Thoracic aorta (tissue), 2 donors: ENCODE measurements at regions not wholly inside any gene's neighbourhood (a gene's known extent, or its start where the extent isn't known, plus 50 kb on each side); places are given as distances from the start of the nearest gene placed in this dataset.
"Not testable (repeated sequence)": the region's sequence is repeated elsewhere in the genome, so short reads cannot be mapped to it uniquely, and the experiment has no call there.

Source experiments
- ATAC-seq: fragments of 150-250 bp; one replicate; pipeline ENCODE4 v1.8.0; 2017; ENCODE audit warnings: low read depth; ENCODE audit not compliant: insufficient number of reproducible peaks, low FRiP score
- DNase-seq: peaks from one replicate; pipeline ENCODE4 v3.0.0-alpha.2; 2020; ENCODE audit warnings: low spot score
- H3K27ac ChIP-seq, 2 donors: fragments of 200-600 bp; sonication (generic); 1 replicate in 1 of 2; 2 replicates in 1 of 2; pipeline ENCODE4 v1.5.1; 2016; ENCODE audit warnings: mild to moderate bottlenecking in 2 of 2, moderate library complexity in 2 of 2
- H3K27me3 ChIP-seq: fragments of 200-600 bp; sonication (generic); replicated peaks from 2 replicates; pipeline ENCODE4 v1.6.0; 2016; ENCODE audit warnings: mild to moderate bottlenecking; ENCODE audit not compliant: insufficient read depth
- H3K36me3 ChIP-seq: fragments of 200-600 bp; sonication (generic); one replicate; pipeline ENCODE4 v1.5.1; 2016
- H3K4me1 ChIP-seq, 2 donors: fragments of 200-600 bp; sonication (generic); 1 replicate in 1 of 2; 2 replicates in 1 of 2; pipeline versions ENCODE4 v1.5.1 to v1.6.0; 2016; ENCODE audit warnings: low read depth in 2 of 2, mild to moderate bottlenecking in 1 of 2; ENCODE audit not compliant: control insufficient read depth in 1 of 2
- H3K4me3 ChIP-seq: fragments of 200-600 bp; sonication (generic); 2 replicates; pipeline ENCODE4 v1.5.1; 2016; ENCODE audit warnings: mild to moderate bottlenecking
- H3K9me3 ChIP-seq: fragments of 200-600 bp; sonication (generic); 2 replicates; pipeline ENCODE4 v1.5.1; 2016
- TF ChIP-seq, protein P1 (sequence below): fragments of 200-600 bp; sonication (generic); IDR thresholded peaks from one replicate; pipeline ENCODE4 v1.5.1; 2019; ENCODE audit warnings: antibody characterized with exemption

DNA sequence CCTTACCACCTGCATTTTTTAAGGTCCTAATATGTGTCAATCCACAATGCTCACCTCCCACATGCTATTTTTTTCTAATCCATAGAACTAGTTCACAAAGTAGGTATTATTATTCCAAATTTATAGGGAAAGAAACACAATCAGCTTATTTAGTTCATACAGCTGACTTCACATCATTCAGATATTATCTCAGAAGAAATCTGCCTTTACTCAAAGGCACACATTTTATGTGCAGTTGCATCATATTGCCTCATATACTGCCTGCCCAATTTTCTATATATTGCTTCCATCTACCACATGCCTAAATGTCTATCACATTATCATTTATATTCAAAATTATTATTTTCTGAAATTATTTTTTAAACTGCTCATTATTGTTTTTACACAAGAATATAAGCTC, 88.7 kb upstream of the LUZP2 start:
- TF ChIP-seq, protein P1, sequence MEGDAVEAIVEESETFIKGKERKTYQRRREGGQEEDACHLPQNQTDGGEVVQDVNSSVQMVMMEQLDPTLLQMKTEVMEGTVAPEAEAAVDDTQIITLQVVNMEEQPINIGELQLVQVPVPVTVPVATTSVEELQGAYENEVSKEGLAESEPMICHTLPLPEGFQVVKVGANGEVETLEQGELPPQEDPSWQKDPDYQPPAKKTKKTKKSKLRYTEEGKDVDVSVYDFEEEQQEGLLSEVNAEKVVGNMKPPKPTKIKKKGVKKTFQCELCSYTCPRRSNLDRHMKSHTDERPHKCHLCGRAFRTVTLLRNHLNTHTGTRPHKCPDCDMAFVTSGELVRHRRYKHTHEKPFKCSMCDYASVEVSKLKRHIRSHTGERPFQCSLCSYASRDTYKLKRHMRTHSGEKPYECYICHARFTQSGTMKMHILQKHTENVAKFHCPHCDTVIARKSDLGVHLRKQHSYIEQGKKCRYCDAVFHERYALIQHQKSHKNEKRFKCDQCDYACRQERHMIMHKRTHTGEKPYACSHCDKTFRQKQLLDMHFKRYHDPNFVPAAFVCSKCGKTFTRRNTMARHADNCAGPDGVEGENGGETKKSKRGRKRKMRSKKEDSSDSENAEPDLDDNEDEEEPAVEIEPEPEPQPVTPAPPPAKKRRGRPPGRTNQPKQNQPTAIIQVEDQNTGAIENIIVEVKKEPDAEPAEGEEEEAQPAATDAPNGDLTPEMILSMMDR: no peak
- H3K27me3 ChIP-seq: no peaks in the 10 kb centered on the region
- DNase-seq (no peak), ATAC-seq (no peak)
- no peak overlapping the region for H3K27ac ChIP-seq
- no peak overlapping the region for H3K4me3 ChIP-seq
- no peaks in the 10 kb centered on the region for H3K9me3 ChIP-seq
- no peaks in the 10 kb centered on the region for H3K4me1 ChIP-seq
- no peaks in the 10 kb centered on the region for H3K36me3 ChIP-seq

DNA sequence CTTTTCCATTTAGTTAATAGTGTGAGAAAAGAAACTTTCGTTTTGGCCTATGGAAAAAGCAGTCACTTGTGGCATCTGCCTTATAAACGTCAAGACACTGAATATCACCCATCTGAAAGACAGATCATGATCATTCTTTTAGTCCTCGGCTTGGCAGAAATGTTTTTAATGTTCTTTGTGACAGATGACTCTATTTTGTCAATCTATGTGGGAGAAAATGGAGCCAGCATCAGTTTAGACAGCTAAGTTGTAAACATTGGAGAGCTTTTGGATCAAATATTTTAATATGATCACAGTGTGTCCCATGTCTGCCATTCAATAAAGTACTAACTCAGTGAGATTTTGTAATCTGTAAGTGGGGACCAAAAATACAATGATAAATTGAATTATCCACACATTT, 85.1 kb upstream of the LUZP2 start:
- ATAC-seq (no peak), DNase-seq (no peak)
- Histone ChIP-seq H3K27me3 (no peaks in the 10 kb centered on the region), H3K27ac (no peak overlapping the region), H3K4me3 (no peak overlapping the region), H3K4me1 (no peaks in the 10 kb centered on the region), H3K36me3 (no peaks in the 10 kb centered on the region), H3K9me3 (no peaks in the 10 kb centered on the region)
- TF ChIP-seq, protein P1: no peak

GRCh38 chr11:24412722-24413121, 84.1 kb upstream of the LUZP2 start:
- ATAC-seq (no peak), DNase-seq (no peak)
- Histone ChIP-seq H3K9me3 (no peaks in the 10 kb centered on the region), H3K36me3 (no peaks in the 10 kb centered on the region), H3K4me3 (no peak overlapping the region), H3K4me1 (no peaks in the 10 kb centered on the region), H3K27ac (no peak overlapping the region), H3K27me3 (no peaks in the 10 kb centered on the region)
- TF ChIP-seq, protein P1: no peak

DNA sequence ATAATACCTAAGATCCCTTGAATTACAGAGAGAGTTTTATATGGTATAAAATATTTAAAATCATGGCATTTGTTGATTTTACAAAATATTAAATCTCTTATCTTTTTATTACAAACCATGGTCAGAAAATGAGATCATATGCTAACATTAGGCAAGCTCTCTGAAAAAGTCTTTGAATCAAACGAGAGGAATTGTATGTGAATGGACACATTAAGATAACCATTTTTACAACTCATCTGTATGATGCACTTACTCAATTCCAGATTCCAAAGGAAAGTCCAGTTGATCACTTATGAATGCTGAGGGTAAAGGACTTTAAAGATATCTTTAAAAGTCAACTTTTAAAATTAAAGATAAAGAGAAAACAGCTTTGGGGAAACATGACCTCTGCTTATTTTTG, 83.5 kb upstream of the LUZP2 start:
- ATAC-seq (no peak), DNase-seq (no peak)
- Histone ChIP-seq H3K36me3 (no peaks in the 10 kb centered on the region), H3K4me1 (no peaks in the 10 kb centered on the region), H3K9me3 (no peaks in the 10 kb centered on the region), H3K4me3 (no peak overlapping the region), H3K27me3 (no peaks in the 10 kb centered on the region), H3K27ac (no peak overlapping the region)
- TF ChIP-seq, protein P1: no peak

GRCh38 chr11:24415955-24416636, 80.8 kb upstream of the LUZP2 start:
- H3K4me1 ChIP-seq, ATAC-seq, H3K4me3 ChIP-seq, DNase-seq, H3K27me3 ChIP-seq, H3K9me3 ChIP-seq, H3K27ac ChIP-seq, H3K36me3 ChIP-seq: not testable (repeated sequence)

GRCh38 chr11:24421766-24422165, 75.1 kb upstream of the LUZP2 start:
- Histone ChIP-seq H3K4me1 (no peaks in the 10 kb centered on the region), H3K9me3 (no peaks in the 10 kb centered on the region), H3K36me3 (no peaks in the 10 kb centered on the region), H3K4me3 (no peak overlapping the region), H3K27me3 (no peaks in the 10 kb centered on the region), H3K27ac (no peak overlapping the region)
- ATAC-seq (no peak), DNase-seq (no peak)
- TF ChIP-seq, protein P1: no peak
